LNCaP clone FGC (cell line): ENCODE measurements at regions not wholly inside any gene's neighbourhood (a gene's known extent, or its start where the extent isn't known, plus 50 kb on each side); places are given as distances from the start of the nearest gene placed in this dataset.

ENCODE experiments used
- DNase-seq: peaks from one replicate; pipeline ENCODE4 v3.0.0-alpha.2; 2011; ENCODE audit warnings: low read depth
- H3K4me3 ChIP-seq: 2 replicates; pipeline ENCODE4 v1.5.1; 2011; ENCODE audit warnings: mild to moderate bottlenecking, low read depth, low read length, control low read depth
- CTCF ChIP-seq: IDR thresholded peaks from 2 replicates; pipeline ENCODE4 v1.5.1; 2012; ENCODE audit warnings: mild to moderate bottlenecking; ENCODE audit not compliant: control insufficient read depth, insufficient read depth; ENCODE audit errors: extremely low read depth

GRCh38 chr14:56482310-56482911 lies 97.2 kb upstream of the TMEM260 start:
- no peak overlapping the region for H3K4me3 ChIP-seq
- no peak for DNase-seq
- peak; percentile 60 for TF ChIP-seq CTCF

- TF ChIP-seq CTCF = peak; percentile 68
- no peak for DNase-seq
These were observed 92.4 kb upstream of the TMEM260 start for GRCh38 chr14:56487090-56487667.

GRCh38 chr14:56487761-56488160 lies 91.8 kb upstream of the TMEM260 start:
- no peak for TF ChIP-seq CTCF
- DNase-seq = no peak
- H3K4me3 ChIP-seq = no peak overlapping the region

More at GRCh38 chr14:56487090-56487667, 92.4 kb upstream of the TMEM260 start:
- H3K4me3 ChIP-seq = no peak overlapping the region

GRCh38 chr14:56488306-56488705 lies 91.3 kb upstream of the TMEM260 start:
- TF ChIP-seq CTCF = no peak
- no peak for DNase-seq
- no peak overlapping the region for H3K4me3 ChIP-seq

- no peak for DNase-seq
- peak; percentile 65 for TF ChIP-seq CTCF
- no peak overlapping the region for H3K4me3 ChIP-seq
These were observed 89.2 kb upstream of the TMEM260 start for GRCh38 chr14:56490379-56490778.

- peak; percentile 28 for DNase-seq
- no peak overlapping the region for H3K4me3 ChIP-seq
- peak; percentile 91 for TF ChIP-seq CTCF
These were observed 88.0 kb upstream of the TMEM260 start for GRCh38 chr14:56491299-56492285.
